ENCODE measurements at regions not wholly inside any gene's neighbourhood (a gene's known extent, or its start where the extent isn't known, plus 50 kb on each side); places are given as distances from the start of the nearest gene placed in this dataset.

- no peak for DNase-seq (ENCODE audit: low read depth)
Measured at GRCh38 chr10:129400426-129400825, 66.6 kb upstream of the MGMT start.

- DNase-seq (ENCODE audit: low read depth): no peak
Measured at GRCh38 chr10:129402459-129402858, 64.6 kb upstream of the MGMT start.

GRCh38 chr10:129404091-129404490, 63.0 kb upstream of the MGMT start:
- no peak for DNase-seq (ENCODE audit: low read depth)

- no peak for DNase-seq (ENCODE audit: low read depth)
Measured at GRCh38 chr10:129405389-129405788, 61.7 kb upstream of the MGMT start.

DNA sequence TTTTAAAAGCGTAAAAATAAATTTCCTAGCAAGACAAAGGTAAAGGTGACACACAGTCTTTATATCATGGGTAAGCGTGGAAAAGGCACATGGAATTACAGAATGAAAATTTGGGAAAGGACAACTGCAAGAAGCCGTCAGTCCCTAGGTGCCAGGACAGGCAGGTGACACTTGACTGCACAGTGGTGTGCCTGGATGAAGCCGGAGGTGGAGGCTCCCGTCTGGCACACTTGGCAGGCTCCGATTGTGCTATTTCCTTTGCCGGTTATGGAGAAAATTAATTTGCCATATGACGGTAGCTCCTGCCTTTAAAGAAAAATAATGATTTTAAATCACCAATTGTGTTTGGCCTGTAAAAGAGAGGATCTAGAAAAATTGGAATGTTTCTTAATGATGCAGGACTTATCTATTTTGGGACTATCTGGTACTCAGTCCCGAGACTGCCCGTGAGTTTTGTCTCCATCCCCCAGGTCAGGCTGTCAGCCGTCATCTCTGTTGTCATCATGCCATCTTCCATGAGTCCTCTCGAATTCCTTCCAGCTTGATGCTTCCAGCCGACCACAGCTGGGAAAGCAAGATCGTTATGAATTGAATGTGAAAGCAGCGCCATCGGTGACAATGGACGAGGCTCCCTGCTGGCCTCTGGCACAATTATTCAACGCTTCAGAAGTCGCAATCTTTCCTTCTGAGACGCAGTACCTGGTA, 56.2 kb upstream of the MGMT start:
- DNase-seq (ENCODE audit: low read depth): no peak

DNA sequence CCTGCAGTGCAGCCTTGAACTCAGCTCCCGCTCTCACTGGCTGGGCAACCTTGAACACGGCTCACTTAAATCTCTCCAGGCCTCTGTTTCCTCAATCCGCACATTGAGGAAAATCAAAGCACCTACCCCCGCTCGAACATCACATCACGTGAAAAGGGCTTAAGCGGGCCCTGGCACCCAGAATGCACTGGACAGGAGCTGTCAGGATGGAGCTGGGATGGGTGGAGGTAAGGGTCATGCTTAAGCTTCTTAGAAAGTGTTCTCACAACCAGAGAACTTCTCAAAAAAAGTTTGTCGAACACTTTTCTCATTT, 55.7 kb upstream of the MGMT start:
- DNase-seq (ENCODE audit: low read depth): no peak

- no peak for DNase-seq (ENCODE audit: low read depth)
Measured at GRCh38 chr10:129411772-129412171, 55.3 kb upstream of the MGMT start.

DNA sequence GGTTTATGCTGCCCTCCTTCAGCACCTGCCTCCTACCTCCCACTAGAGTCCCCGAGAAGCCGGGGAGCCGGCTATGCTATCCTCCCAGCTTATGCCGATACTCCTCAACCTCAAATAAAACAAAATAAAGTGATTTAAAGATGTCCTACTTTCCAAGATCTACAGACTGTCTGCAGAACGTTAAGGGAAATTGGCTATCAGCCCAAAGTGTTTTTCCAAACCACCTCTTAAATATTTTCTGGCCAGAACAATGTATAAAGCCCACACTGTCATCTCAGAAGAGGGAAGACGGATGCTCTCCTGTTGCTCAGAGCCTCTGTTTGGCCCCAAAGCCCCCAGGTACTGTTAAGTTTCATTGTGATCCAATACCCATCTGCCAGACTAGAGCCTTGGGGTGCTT, 54.0 kb upstream of the MGMT start:
- no peak for DNase-seq (ENCODE audit: low read depth)

DNA sequence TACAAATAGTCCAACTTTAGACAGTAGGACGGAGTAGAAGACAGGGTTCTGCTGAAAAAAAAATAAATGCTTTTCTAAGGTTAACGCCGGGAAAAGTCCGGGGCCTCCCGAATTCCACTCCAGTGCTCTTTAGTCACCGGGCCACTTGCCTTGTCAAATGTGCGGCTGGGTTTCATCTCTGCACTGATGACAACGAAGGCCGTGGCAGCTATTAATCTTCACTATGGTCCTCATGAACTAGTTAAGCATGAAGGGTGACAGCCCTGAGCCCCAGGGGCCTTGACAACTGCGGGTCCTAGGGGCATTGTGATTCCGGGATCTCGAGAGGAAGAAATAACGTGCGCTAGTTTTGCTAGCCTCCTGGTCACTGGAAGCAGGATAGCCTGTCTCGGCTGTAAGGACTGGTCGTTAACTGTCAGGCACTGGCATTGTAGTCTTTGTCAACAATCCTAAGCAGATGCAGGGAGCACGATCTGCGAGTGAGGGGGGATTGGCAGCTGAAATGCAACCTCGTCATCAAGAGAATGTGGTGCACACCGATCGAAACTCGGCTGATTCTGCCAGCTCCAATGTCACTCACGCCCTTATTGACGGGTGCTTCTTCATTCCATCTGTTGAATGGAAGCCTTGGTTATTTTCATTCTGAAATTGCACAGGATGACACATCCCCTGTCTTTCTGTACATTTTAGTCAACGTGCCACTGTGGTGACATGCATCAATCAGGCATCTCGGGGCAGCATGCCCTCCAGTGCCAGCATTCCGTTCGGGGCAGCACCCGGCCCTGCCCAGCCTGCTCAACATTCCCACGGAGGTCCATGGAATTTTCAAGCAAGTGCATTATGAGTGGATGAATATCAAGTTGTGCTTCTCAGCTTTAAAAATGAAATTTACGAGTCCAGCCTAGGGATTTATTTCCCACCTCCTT, 51.6 kb upstream of the MGMT start:
- DNase-seq (ENCODE audit: low read depth): no peak

DNA sequence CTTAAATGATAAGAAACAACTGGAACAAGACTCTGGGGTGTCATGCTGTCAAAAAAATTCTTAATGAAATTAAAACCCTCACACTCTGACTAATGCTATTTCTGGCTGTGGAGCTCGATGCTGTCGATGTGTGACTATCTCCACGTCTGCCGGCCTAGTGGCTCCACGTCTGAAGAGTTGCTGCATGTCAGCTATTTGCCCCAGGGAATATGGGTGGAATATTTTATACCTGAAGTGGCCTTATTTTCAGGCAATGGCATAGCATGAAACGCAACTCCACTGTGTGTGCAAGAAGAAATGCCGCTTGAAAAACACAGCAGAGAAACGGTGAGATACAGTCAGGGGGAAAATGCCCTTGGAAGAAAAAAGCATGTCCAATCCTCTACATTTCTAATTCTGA, 50.9 kb upstream of the MGMT start:
- no peak for DNase-seq (ENCODE audit: low read depth)

DNA sequence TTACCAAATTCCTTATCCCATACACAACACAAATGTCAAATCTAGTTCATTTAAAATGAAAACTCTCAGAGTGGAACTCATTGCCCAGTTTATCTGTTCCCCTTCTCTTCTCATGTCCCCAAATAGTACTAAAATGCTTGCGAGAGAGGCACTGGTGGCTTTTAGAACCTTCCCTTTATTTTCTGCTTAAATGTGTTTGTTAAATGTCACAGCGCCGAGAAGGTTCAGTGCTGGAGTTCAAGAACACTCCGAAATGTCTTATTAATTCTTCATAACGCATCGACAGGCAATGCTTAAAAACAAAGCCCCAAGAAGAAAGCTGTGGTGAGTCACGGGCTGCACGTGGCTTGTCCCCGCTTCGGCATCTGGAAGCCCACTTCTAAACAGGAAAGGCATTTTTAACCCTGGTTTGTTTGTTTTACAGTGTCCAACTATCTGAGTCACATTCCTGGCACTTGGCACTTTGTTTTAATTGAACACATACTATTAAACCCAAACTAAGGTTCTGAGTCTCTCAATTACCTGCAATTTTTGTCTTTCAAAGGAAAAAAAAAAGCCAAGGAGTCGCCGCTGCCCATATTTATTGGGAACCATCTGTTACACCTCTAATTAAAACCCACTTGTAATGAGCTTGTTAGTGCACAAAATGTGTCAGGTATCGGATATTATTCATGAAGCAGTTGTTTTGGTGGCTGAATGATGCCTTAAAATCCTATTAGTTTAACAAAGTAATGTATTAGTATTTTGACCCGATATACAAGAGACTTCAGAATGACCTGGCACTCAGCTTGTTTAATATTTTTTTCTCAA, 49.9 kb upstream of the MGMT start:
- no peak for DNase-seq (ENCODE audit: low read depth)

Measured in HS-5 (cell line).